ENCODE measurements at regions not wholly inside any gene's neighbourhood (a gene's known extent, or its start where the extent isn't known, plus 50 kb on each side); places are given as distances from the start of the nearest gene placed in this dataset.

DNA sequence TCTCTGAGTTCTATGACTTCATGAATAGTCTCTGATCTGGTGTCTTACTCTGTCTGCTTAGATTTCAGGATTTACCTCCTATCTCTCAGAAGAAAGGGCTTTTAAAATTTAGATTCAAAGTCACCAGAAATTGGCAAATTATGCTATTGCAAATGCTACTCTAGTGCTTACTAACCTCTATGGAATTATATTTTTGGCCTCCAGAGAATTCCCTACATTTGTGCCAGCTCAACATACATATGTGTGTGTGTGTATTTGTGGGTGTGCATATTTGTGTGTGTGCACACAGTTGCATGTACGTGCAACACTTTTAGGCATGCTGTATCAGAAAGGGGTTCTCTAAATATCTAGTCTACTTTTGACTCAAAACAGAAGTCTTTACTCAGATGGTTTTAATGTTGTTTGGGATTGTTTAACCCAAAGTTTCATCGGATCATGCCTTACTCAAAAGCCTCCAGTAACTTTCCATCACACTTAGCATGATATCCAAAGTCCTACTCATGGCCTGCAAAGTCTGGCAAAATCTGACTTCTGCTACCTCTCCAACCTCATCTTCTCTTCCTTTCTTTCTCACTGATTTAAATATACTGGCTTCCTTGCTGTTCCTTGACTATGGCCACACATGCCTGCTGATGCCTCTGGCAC is 147.6 kb upstream of the NR3C1 start:
- Mint-ChIP-seq H3K36me3 (ENCODE audit: low read depth) (no peaks in the 10 kb centered on the region), H3K4me1 (ENCODE audit: low read depth) (no peaks in the 10 kb centered on the region), H3K4me3 (no peak overlapping the region), H3K27me3 (ENCODE audit: low read depth) (peaks cover 3% of the 10 kb centered on the region), H3K9me3 (no peaks in the 10 kb centered on the region), H3K27ac (no peak overlapping the region)
- intact Hi-C loops (cut with micrococcal nuclease) = no loop called here
- DNase-seq = no peak
- CTCF ChIA-PET = interaction anchor here (0.6 kb wide), 1 partner anchor 99 kb away, joined by 5 read pairs; no protein-coding TSS in a partner anchor

DNA sequence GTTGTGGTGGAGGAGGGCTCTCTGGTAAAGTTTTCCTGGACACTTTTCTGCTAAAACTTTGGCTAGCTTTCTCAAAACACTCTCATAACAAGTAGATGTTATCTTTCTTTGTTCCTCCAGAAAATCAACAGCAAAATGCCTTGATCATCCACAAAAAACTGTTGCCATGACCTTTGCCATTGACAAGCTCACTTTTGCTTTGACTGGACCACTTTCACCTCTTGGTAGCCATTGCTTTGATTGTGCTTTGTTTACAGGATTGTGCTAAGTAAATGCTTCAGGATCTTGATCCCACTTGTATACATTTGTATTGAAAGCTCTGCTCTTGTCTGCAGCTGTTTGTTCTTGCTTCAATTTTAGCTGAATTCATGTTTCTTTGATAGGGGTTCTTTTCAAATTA is 143.9 kb upstream of the NR3C1 start:
- Mint-ChIP-seq H3K9me3 (no peaks in the 10 kb centered on the region), H3K27ac (no peak overlapping the region), H3K27me3 (ENCODE audit: low read depth) (no peaks in the 10 kb centered on the region), H3K36me3 (ENCODE audit: low read depth) (no peaks in the 10 kb centered on the region), H3K4me1 (ENCODE audit: low read depth) (no peaks in the 10 kb centered on the region), H3K4me3 (no peak overlapping the region)
- DNase-seq = no peak
- CTCF ChIA-PET = interaction anchor here (0.6 kb wide), 2 partner anchors 234 to 518 kb away, joined by 3 read pairs; no protein-coding TSS in a partner anchor
- intact Hi-C loops (cut with micrococcal nuclease) = no loop called here

DNA sequence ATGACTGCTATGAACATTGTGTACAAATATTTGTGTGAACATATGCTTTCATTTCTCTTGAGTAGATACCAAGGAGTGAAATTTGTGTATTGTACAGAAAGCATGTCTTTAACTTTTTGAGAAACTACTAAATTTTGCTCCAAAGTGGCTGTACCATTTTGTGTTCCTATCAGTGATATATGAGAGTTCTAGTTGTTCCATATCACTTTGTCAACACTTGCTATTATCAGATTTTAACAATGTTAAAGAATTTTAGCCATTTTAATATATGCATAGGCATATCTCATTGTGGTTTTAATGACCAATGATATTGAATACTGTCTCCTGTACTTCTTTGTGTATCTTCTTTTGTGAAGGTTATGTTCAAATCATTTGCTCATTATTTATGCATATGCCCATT is 142.9 kb upstream of the NR3C1 start:
- Mint-ChIP-seq H3K9me3 (no peaks in the 10 kb centered on the region), H3K4me1 (ENCODE audit: low read depth) (no peaks in the 10 kb centered on the region), H3K4me3 (no peak overlapping the region), H3K27me3 (ENCODE audit: low read depth) (no peaks in the 10 kb centered on the region), H3K27ac (no peak overlapping the region), H3K36me3 (ENCODE audit: low read depth) (no peaks in the 10 kb centered on the region)
- CTCF ChIA-PET = no interaction called here
- intact Hi-C loops (cut with micrococcal nuclease) = no loop called here
- DNase-seq = no peak

DNA sequence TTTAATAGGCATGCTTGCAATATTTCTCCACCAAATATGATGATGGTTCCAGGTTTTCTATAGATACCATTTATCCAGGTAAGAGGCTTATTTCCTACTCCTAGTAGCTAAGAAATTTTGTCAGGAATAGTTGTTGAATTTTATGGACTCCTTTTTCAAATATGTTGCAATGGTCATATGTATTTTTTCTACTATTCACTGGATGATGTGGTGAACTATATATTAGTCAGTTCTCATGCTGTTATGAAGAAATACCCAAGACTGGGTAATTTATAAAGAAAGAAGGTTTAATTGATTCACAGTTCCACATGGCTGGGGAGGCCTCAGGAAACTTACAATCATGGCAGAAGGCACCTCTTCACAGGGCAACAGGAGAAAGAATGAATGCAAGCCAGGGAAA is 141.1 kb upstream of the NR3C1 start:
- peaks cover 2% of the 10 kb centered on the region for H3K9me3 Mint-ChIP-seq
- CTCF ChIA-PET = no interaction called here
- no peak overlapping the region for H3K27ac Mint-ChIP-seq
- intact Hi-C loops (cut with micrococcal nuclease) = no loop called here
- DNase-seq = no peak
- no peaks in the 10 kb centered on the region for H3K36me3 Mint-ChIP-seq (ENCODE audit: low read depth)
- no peaks in the 10 kb centered on the region for H3K27me3 Mint-ChIP-seq (ENCODE audit: low read depth)
- no peak overlapping the region for H3K4me3 Mint-ChIP-seq
- H3K4me1 Mint-ChIP-seq (ENCODE audit: low read depth) = no peaks in the 10 kb centered on the region

DNA sequence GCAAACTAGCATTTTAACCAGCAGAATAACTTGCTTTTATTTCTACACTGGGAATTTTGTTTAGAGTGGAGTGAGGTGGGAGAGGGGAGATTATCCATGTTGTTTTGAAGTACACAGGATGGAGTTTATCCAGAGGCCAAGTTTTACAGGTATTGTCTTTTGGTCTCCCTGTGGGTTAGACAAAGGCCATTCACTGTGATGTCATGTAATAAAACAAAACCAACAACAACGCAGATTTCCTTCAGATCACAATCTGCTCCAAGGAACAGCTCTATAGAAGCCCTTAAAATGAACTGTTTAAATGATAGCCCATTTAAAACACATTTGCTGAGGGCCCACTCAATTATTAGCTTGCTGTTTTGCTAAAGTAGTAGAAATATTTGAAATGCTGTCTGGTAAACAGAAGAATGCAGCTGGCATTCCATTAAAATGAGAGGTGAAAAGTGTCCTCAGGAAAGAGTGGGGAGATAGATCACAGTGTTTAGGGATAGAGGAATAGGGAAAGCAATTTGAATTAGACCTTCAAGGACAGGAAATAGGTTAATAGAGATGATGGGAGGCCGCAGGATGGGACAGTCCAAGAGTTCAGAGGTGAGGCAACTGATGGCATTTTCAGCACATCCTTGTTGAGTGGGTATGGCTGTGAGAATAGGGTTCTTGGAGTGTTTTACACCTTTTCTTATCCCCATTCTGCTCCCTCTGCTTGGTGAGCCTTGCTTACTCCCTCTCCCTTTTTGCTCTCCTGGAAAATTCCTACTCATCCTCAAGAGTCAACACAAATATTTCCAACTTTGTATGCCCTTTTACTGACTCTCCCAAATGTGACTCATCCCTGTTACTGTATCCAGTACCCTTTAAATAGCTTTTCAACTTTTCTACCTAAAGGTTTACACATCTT is 140.1 kb upstream of the NR3C1 start:
- no peak overlapping the region for H3K4me3 Mint-ChIP-seq
- intact Hi-C loops (cut with micrococcal nuclease) = no loop called here
- H3K27me3 Mint-ChIP-seq (ENCODE audit: low read depth) = no peaks in the 10 kb centered on the region
- no peaks in the 10 kb centered on the region for H3K4me1 Mint-ChIP-seq (ENCODE audit: low read depth)
- peaks cover 7% of the 10 kb centered on the region for H3K9me3 Mint-ChIP-seq
- CTCF ChIA-PET = no interaction called here
- H3K27ac Mint-ChIP-seq = no peak overlapping the region
- H3K36me3 Mint-ChIP-seq (ENCODE audit: low read depth) = no peaks in the 10 kb centered on the region
- DNase-seq = no peak

DNA sequence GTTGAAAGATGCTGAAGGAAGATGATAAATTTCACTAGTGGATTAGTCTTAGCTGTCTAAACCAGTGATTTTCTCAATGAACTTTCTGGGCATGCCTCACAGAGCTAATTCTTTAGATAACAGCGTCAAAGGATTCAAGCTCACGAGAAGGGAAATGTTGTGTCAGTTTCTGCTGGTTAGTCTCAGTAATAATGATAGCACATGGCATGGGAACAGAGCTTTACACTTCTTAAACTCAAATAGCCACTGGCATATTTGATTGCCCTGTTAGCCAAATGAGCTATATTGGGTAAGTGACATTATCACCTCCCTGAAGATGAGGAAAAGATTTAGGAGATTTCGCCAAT is 139.3 kb upstream of the NR3C1 start:
- H3K9me3 Mint-ChIP-seq = peaks cover 7% of the 10 kb centered on the region
- intact Hi-C loops (cut with micrococcal nuclease) = no loop called here
- CTCF ChIA-PET = interaction anchor here (0.7 kb wide), 1 partner anchor 10 kb away, joined by 3 read pairs; no protein-coding TSS in a partner anchor
- no peak for DNase-seq
- no peaks in the 10 kb centered on the region for H3K4me1 Mint-ChIP-seq (ENCODE audit: low read depth)
- H3K27ac Mint-ChIP-seq = no peak overlapping the region
- H3K36me3 Mint-ChIP-seq (ENCODE audit: low read depth) = no peaks in the 10 kb centered on the region
- no peak overlapping the region for H3K4me3 Mint-ChIP-seq
- no peaks in the 10 kb centered on the region for H3K27me3 Mint-ChIP-seq (ENCODE audit: low read depth)

DNA sequence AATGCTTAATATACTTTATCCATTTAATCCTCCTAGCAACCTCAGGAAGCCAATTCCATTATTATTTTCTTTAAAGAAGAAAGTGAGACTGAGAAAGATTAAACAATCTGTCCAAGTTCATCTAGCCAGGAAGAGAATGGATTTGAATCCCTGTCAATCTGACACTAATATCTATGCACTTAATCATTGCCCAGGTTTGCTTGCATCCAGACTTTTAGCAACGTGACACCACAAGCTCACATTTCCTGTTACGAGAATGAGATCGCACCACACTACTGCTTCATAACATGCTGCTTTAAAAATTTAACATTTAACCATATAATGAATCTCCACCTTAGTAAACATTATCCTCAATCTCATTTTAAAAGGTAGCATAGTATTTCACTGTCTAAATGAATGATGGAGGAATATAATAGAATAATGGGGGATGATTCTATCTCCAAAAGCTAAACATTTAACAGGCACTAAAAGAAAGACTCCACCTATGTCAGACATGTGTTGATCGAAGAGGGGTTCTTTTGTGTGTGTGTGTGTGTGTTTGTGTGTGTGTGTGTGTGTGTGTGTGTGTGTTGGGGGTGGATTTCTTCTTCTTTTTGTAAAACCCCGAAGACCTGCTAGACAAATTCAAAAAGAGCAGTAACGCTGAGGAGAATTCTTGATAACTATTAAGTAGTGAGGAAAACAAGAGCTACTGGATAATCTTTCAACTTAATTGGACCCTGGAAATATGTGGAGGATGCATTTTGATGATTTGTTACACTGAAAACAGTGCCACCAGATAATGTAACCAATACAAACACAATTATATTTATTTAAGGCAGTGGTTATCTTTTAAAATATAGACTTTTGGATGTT is 138.7 kb upstream of the NR3C1 start:
- no peaks in the 10 kb centered on the region for H3K4me1 Mint-ChIP-seq (ENCODE audit: low read depth)
- H3K27ac Mint-ChIP-seq = no peak overlapping the region
- no peak for DNase-seq
- H3K36me3 Mint-ChIP-seq (ENCODE audit: low read depth) = no peaks in the 10 kb centered on the region
- H3K9me3 Mint-ChIP-seq = peaks cover 7% of the 10 kb centered on the region
- H3K27me3 Mint-ChIP-seq (ENCODE audit: low read depth) = no peaks in the 10 kb centered on the region
- intact Hi-C loops (cut with micrococcal nuclease) = no loop called here
- H3K4me3 Mint-ChIP-seq = no peak overlapping the region
- CTCF ChIA-PET = interaction anchor here (0.7 kb wide), 1 partner anchor 11 kb away, joined by 3 read pairs; no protein-coding TSS in a partner anchor

DNA sequence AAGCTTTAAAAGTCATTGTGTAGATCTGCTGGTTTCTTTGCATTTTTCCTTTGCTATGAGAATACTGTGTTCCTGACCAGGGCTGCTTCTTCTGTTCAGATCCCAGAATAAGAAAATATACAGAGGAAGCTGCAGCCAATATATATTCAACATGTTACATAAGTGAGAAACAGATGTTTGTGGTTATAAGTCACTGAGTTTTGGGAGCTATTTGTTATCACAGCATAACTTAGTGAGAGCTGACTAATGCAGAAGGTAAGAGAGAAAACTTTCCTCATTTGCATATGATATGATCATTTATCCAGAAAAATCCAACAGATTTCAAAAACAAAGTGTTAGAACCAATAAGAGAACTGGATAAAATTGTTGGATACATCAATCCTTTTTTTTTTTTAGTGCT is 136.3 kb upstream of the NR3C1 start:
- intact Hi-C loops (cut with micrococcal nuclease) = no loop called here
- Mint-ChIP-seq H3K36me3 (ENCODE audit: low read depth) (no peaks in the 10 kb centered on the region), H3K9me3 (peaks cover 7% of the 10 kb centered on the region), H3K4me3 (no peak overlapping the region), H3K4me1 (ENCODE audit: low read depth) (no peaks in the 10 kb centered on the region), H3K27ac (no peak overlapping the region), H3K27me3 (ENCODE audit: low read depth) (no peaks in the 10 kb centered on the region)
- CTCF ChIA-PET = interaction anchor here (0.6 to 0.9 kb wide), 2 partner anchors 13 to 274 kb away, joined by 3 read pairs; no protein-coding TSS in a partner anchor
- DNase-seq = no peak

DNA sequence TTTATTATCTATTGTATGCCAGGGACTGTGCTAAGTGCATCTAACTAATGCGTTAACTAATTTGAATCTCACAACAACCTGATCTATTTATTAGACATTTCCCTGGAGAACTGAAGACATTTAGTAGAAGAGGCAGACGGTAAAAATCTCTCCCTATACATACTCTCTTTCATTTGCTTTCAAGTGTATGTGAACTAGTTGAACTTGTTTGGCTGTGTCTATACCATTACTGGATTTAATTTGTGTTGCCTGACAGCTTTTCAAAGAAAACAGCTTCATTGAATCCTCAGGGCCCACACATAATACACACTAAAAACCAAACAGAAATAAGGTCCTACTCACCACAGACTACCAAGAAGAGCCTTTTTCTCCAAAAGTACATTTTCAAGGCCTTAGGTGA is 133.6 kb upstream of the NR3C1 start:
- H3K36me3 Mint-ChIP-seq (ENCODE audit: low read depth) = no peaks in the 10 kb centered on the region
- intact Hi-C loops (cut with micrococcal nuclease) = no loop called here
- CTCF ChIA-PET = no interaction called here
- H3K9me3 Mint-ChIP-seq = peaks cover 7% of the 10 kb centered on the region
- no peak overlapping the region for H3K4me3 Mint-ChIP-seq
- H3K27ac Mint-ChIP-seq = no peak overlapping the region
- no peaks in the 10 kb centered on the region for H3K27me3 Mint-ChIP-seq (ENCODE audit: low read depth)
- DNase-seq = no peak
- no peaks in the 10 kb centered on the region for H3K4me1 Mint-ChIP-seq (ENCODE audit: low read depth)

DNA sequence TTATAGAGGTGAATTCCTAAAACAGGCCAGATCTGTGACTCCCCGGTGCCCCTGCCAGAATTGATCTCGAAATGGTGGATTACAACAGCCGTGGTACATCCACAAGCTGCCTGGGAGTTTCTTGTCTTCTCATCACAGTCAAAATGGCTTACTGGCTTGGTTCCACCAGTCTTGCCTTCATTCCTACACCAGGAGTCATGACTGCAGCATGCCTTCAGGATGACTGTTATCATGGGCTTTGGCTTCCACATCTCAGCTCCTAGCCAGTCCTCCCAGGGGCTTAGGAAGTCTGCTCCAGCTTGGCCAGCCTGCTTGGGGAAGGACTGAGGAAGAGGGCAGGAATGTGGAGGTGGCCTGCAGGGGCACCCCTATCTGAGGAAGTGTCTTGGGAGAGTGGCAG is 132.9 kb upstream of the NR3C1 start:
- Mint-ChIP-seq H3K36me3 (ENCODE audit: low read depth) (no peaks in the 10 kb centered on the region), H3K27ac (no peak overlapping the region), H3K27me3 (ENCODE audit: low read depth) (no peaks in the 10 kb centered on the region), H3K4me1 (ENCODE audit: low read depth) (no peaks in the 10 kb centered on the region), H3K9me3 (peaks cover 7% of the 10 kb centered on the region), H3K4me3 (no peak overlapping the region)
- intact Hi-C loops (cut with micrococcal nuclease) = no loop called here
- DNase-seq = no peak
- CTCF ChIA-PET = no interaction called here

DNA sequence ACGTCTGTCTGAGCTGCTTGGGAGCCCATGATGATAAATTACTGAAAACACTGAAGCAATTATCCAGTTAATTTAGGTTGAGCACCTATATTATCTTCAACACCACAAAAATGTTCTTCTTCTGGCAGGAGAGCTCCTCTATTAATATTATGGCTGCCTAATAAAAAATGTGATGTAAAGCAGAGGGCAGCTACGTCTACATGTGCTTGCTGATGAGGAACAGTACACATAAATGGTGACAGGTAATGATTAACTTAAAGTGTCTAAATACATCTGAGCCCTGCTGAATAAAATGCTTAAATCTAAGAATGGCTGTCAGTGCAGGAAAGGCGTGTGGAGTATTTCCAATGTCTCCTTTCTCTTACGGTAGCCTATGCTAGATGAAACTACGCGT is 131.3 kb upstream of the NR3C1 start:
- H3K9me3 Mint-ChIP-seq = peaks cover 7% of the 10 kb centered on the region
- H3K27me3 Mint-ChIP-seq (ENCODE audit: low read depth) = no peaks in the 10 kb centered on the region
- H3K36me3 Mint-ChIP-seq (ENCODE audit: low read depth) = no peaks in the 10 kb centered on the region
- intact Hi-C loops (cut with micrococcal nuclease) = no loop called here
- no peak overlapping the region for H3K27ac Mint-ChIP-seq
- no peak for DNase-seq
- CTCF ChIA-PET = interaction anchor here (0.5 kb wide), 1 partner anchor 434 kb away, joined by 5 read pairs; no protein-coding TSS in a partner anchor
- no peak overlapping the region for H3K4me3 Mint-ChIP-seq
- no peaks in the 10 kb centered on the region for H3K4me1 Mint-ChIP-seq (ENCODE audit: low read depth)

DNA sequence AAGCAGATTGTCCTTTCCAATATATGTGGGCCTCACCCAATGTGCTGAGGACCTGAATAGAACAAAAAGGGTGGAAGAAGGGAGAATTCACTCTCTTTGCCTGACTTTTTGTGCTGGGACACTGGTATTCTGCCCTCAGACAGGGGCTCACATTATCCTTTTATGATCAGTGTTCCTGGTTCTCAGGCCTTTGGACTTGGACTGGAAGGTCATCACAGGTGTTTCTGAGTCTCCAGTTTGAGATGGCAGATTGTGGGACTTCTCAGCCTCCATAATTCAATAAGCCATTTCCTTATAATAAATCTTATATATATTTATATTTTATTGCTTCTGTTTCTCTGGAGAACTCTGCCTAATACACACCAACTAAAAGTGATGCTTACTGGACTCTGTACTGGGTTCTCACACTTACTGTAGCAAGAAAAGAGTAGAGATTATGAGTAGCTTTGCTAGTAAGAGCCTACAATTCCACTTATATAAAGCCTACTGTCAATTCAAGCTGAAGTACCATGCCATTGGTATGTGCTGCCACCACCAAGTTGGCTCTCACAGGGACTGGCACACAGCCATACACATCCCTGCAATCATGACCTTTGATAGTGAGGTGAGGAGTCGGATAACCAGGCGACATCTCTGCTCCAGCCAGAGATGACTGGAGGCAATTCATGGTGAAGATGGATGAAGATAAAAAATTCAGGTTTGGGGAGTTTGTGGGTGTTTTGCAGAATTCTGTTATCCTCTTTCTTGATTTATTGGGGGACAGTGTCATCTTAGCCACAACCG is 130.7 kb upstream of the NR3C1 start:
- H3K4me1 Mint-ChIP-seq (ENCODE audit: low read depth) = no peaks in the 10 kb centered on the region
- DNase-seq = no peak
- intact Hi-C loops (cut with micrococcal nuclease) = no loop called here
- H3K27ac Mint-ChIP-seq = no peak overlapping the region
- H3K36me3 Mint-ChIP-seq (ENCODE audit: low read depth) = no peaks in the 10 kb centered on the region
- CTCF ChIA-PET = no interaction called here
- H3K9me3 Mint-ChIP-seq = peaks cover 2% of the 10 kb centered on the region
- H3K27me3 Mint-ChIP-seq (ENCODE audit: low read depth) = no peaks in the 10 kb centered on the region
- H3K4me3 Mint-ChIP-seq = no peak overlapping the region

Data from activated naive CD4-positive, alpha-beta T cell treated with anti-CD3 and anti-CD28 coated beads for 36 hours (primary cell).